ENCODE measurements at regions not wholly inside any gene's neighbourhood (a gene's known extent, or its start where the extent isn't known, plus 50 kb on each side); places are given as distances from the start of the nearest gene placed in this dataset.

- Mint-ChIP-seq H3K27me3 (peaks cover 25% of the 10 kb centered on the region), H3K4me3 (peak overlapping the region in 1 of 4 donors; percentile 25), H3K27ac (no peak overlapping the region), H3K9me3 (peaks cover 0 to 2% (median 0%) of the 10 kb centered on the region in 7 donors), H3K4me1 (peaks cover 0 to 12% (median 10%) of the 10 kb centered on the region in 4 donors), H3K36me3 (peaks cover 4% of the 10 kb centered on the region)
- no peaks in the 10 kb centered on the region for H3K9me3 ChIP-seq (ENCODE audit: control insufficient read depth in 2 of 2, low read length in 2 of 2)
- H3K27me3 ChIP-seq (ENCODE audit: control insufficient read depth, insufficient read depth, low read length) = peaks cover 2% of the 10 kb centered on the region
- ATAC-seq (ENCODE audit: low read depth in 2 of 2) (no peak), DNase-seq (no peak)
- H3K27ac ChIP-seq (ENCODE audit: insufficient read depth, low read length, poor library complexity, severe bottlenecking) = no peak overlapping the region
- H3K4me1 ChIP-seq (ENCODE audit: control insufficient read depth, insufficient read depth, low read length, poor library complexity, severe bottlenecking) = no peaks in the 10 kb centered on the region
- H3K4me3 ChIP-seq (ENCODE audit: low read depth, low read length) = no peak overlapping the region
- H3K36me3 ChIP-seq (ENCODE audit: control insufficient read depth, insufficient read depth, low read length) = no peaks in the 10 kb centered on the region
Measured at GRCh38 chr6:156646496-156646895, 130.7 kb upstream of the ARID1B start.

- peaks cover 25% of the 10 kb centered on the region for H3K27me3 Mint-ChIP-seq
- H3K27ac Mint-ChIP-seq = peak overlapping the region in 1 of 3 donors; percentile 67
- ATAC-seq (ENCODE audit: low read depth in 2 of 2) = no peak
- no peak overlapping the region for H3K4me3 Mint-ChIP-seq
- Histone ChIP-seq H3K36me3 (ENCODE audit: control insufficient read depth, insufficient read depth, low read length) (no peaks in the 10 kb centered on the region), H3K4me3 (ENCODE audit: low read depth, low read length) (no peak overlapping the region), H3K27me3 (ENCODE audit: control insufficient read depth, insufficient read depth, low read length) (peaks cover 2% of the 10 kb centered on the region), H3K4me1 (ENCODE audit: control insufficient read depth, insufficient read depth, low read length, poor library complexity, severe bottlenecking) (no peaks in the 10 kb centered on the region), H3K27ac (ENCODE audit: insufficient read depth, low read length, poor library complexity, severe bottlenecking) (no peak overlapping the region), H3K9me3 (ENCODE audit: control insufficient read depth in 2 of 2, low read length in 2 of 2) (no peaks in the 10 kb centered on the region)
- H3K9me3 Mint-ChIP-seq = peaks cover 0 to 5% (median 0%) of the 10 kb centered on the region in 7 donors
- H3K4me1 Mint-ChIP-seq = peaks cover 0 to 12% (median 9%) of the 10 kb centered on the region in 4 donors
- H3K36me3 Mint-ChIP-seq = peaks cover 4% of the 10 kb centered on the region
- no peak for DNase-seq
Measured at GRCh38 chr6:156645097-156645496, 132.1 kb upstream of the ARID1B start.

GRCh38 chr6:156639009-156639721, 138.0 kb upstream of the ARID1B start:
- peaks cover 0 to 17% (median 12%) of the 10 kb centered on the region in 4 donors for H3K4me1 Mint-ChIP-seq
- Histone ChIP-seq H3K9me3 (ENCODE audit: control insufficient read depth in 2 of 2, low read length in 2 of 2) (no peaks in the 10 kb centered on the region), H3K27ac (ENCODE audit: insufficient read depth, low read length, poor library complexity, severe bottlenecking) (no peak overlapping the region), H3K36me3 (ENCODE audit: control insufficient read depth, insufficient read depth, low read length) (no peaks in the 10 kb centered on the region), H3K4me1 (ENCODE audit: control insufficient read depth, insufficient read depth, low read length, poor library complexity, severe bottlenecking) (peaks cover 3% of the 10 kb centered on the region), H3K27me3 (ENCODE audit: control insufficient read depth, insufficient read depth, low read length) (peaks cover 2% of the 10 kb centered on the region), H3K4me3 (ENCODE audit: low read depth, low read length) (no peak overlapping the region)
- peaks cover 0 to 5% (median 0%) of the 10 kb centered on the region in 7 donors for H3K9me3 Mint-ChIP-seq
- DNase-seq = no peak
- ATAC-seq (ENCODE audit: low read depth in 2 of 2) = no peak
- no peaks in the 10 kb centered on the region for H3K27me3 Mint-ChIP-seq
- no peak overlapping the region for H3K4me3 Mint-ChIP-seq
- H3K36me3 Mint-ChIP-seq = peaks cover 4% of the 10 kb centered on the region
- no peak overlapping the region for H3K27ac Mint-ChIP-seq

GRCh38 chr6:156638581-156638980, 138.6 kb upstream of the ARID1B start:
- no peaks in the 10 kb centered on the region for H3K36me3 ChIP-seq (ENCODE audit: control insufficient read depth, insufficient read depth, low read length)
- ATAC-seq (ENCODE audit: low read depth in 2 of 2) (no peak), DNase-seq (no peak)
- peaks cover 0 to 5% (median 0%) of the 10 kb centered on the region in 7 donors for H3K9me3 Mint-ChIP-seq
- no peak overlapping the region for H3K4me3 Mint-ChIP-seq
- no peaks in the 10 kb centered on the region for H3K9me3 ChIP-seq (ENCODE audit: control insufficient read depth in 2 of 2, low read length in 2 of 2)
- no peak overlapping the region for H3K27ac Mint-ChIP-seq
- no peak overlapping the region for H3K27ac ChIP-seq (ENCODE audit: insufficient read depth, low read length, poor library complexity, severe bottlenecking)
- H3K4me1 ChIP-seq (ENCODE audit: control insufficient read depth, insufficient read depth, low read length, poor library complexity, severe bottlenecking) = peaks cover 9% of the 10 kb centered on the region
- H3K4me1 Mint-ChIP-seq = peaks cover 0 to 23% (median 15%) of the 10 kb centered on the region in 4 donors
- H3K27me3 Mint-ChIP-seq = no peaks in the 10 kb centered on the region
- H3K4me3 ChIP-seq (ENCODE audit: low read depth, low read length) = no peak overlapping the region
- peaks cover 4% of the 10 kb centered on the region for H3K36me3 Mint-ChIP-seq
- H3K27me3 ChIP-seq (ENCODE audit: control insufficient read depth, insufficient read depth, low read length) = peaks cover 2% of the 10 kb centered on the region

GRCh38 chr6:156634951-156635371, 142.2 kb upstream of the ARID1B start:
- Mint-ChIP-seq H3K4me3 (peak overlapping the region in 3 of 4 donors; percentile 52 to 80 (median 67)), H3K4me1 (peaks cover 0 to 28% (median 18%) of the 10 kb centered on the region in 4 donors), H3K36me3 (no peaks in the 10 kb centered on the region), H3K27me3 (no peaks in the 10 kb centered on the region), H3K27ac (peak overlapping the region in 2 of 3 donors; percentile 20 to 79), H3K9me3 (peaks cover 0 to 2% (median 0%) of the 10 kb centered on the region in 7 donors)
- Histone ChIP-seq H3K27ac (ENCODE audit: insufficient read depth, low read length, poor library complexity, severe bottlenecking) (no peak overlapping the region), H3K4me3 (ENCODE audit: low read depth, low read length) (peak overlapping the region; percentile 37), H3K36me3 (ENCODE audit: control insufficient read depth, insufficient read depth, low read length) (no peaks in the 10 kb centered on the region), H3K4me1 (ENCODE audit: control insufficient read depth, insufficient read depth, low read length, poor library complexity, severe bottlenecking) (peaks cover 10% of the 10 kb centered on the region), H3K27me3 (ENCODE audit: control insufficient read depth, insufficient read depth, low read length) (no peaks in the 10 kb centered on the region), H3K9me3 (ENCODE audit: control insufficient read depth in 2 of 2, low read length in 2 of 2) (no peaks in the 10 kb centered on the region)
- DNase-seq (peak in 1 of 3 donors; percentile 3), ATAC-seq (ENCODE audit: low read depth in 2 of 2) (no peak)

- H3K27ac Mint-ChIP-seq = peak overlapping the region in 1 of 3 donors; percentile 20
Measured at GRCh38 chr6:156634048-156634447, 143.1 kb upstream of the ARID1B start.

GRCh38 chr6:156633291-156633690, 143.9 kb upstream of the ARID1B start:
- Mint-ChIP-seq H3K9me3 (no peaks in the 10 kb centered on the region), H3K27ac (peak overlapping the region in 1 of 3 donors; percentile 78)

More at GRCh38 chr6:156634048-156634447, 143.1 kb upstream of the ARID1B start:
- Mint-ChIP-seq H3K36me3 (no peaks in the 10 kb centered on the region), H3K4me1 (peaks cover 0 to 28% (median 18%) of the 10 kb centered on the region in 4 donors), H3K27me3 (no peaks in the 10 kb centered on the region), H3K4me3 (peak overlapping the region in 1 of 4 donors; percentile 80), H3K9me3 (peaks cover 0 to under 1% (median 0%) of the 10 kb centered on the region in 7 donors)
- no peaks in the 10 kb centered on the region for H3K36me3 ChIP-seq (ENCODE audit: control insufficient read depth, insufficient read depth, low read length)
- peak in 1 of 3 donors; percentile 45 for DNase-seq
- H3K4me3 ChIP-seq (ENCODE audit: low read depth, low read length) = peak overlapping the region; percentile 19
- no peak overlapping the region for H3K27ac ChIP-seq (ENCODE audit: insufficient read depth, low read length, poor library complexity, severe bottlenecking)
- H3K9me3 ChIP-seq (ENCODE audit: control insufficient read depth in 2 of 2, low read length in 2 of 2) = no peaks in the 10 kb centered on the region
- no peaks in the 10 kb centered on the region for H3K27me3 ChIP-seq (ENCODE audit: control insufficient read depth, insufficient read depth, low read length)
- no peak for ATAC-seq (ENCODE audit: low read depth in 2 of 2)
- H3K4me1 ChIP-seq (ENCODE audit: control insufficient read depth, insufficient read depth, low read length, poor library complexity, severe bottlenecking) = peaks cover 10% of the 10 kb centered on the region

More at GRCh38 chr6:156633291-156633690, 143.9 kb upstream of the ARID1B start:
- H3K4me1 ChIP-seq (ENCODE audit: control insufficient read depth, insufficient read depth, low read length, poor library complexity, severe bottlenecking) = peaks cover 10% of the 10 kb centered on the region
- no peak overlapping the region for H3K4me3 Mint-ChIP-seq
- H3K27ac ChIP-seq (ENCODE audit: insufficient read depth, low read length, poor library complexity, severe bottlenecking) = no peak overlapping the region
- no peaks in the 10 kb centered on the region for H3K27me3 Mint-ChIP-seq
- peaks cover 0 to 28% (median 18%) of the 10 kb centered on the region in 4 donors for H3K4me1 Mint-ChIP-seq
- no peaks in the 10 kb centered on the region for H3K27me3 ChIP-seq (ENCODE audit: control insufficient read depth, insufficient read depth, low read length)
- no peaks in the 10 kb centered on the region for H3K36me3 Mint-ChIP-seq
- ATAC-seq (ENCODE audit: low read depth in 2 of 2) (no peak), DNase-seq (no peak)
- H3K9me3 ChIP-seq (ENCODE audit: control insufficient read depth in 2 of 2, low read length in 2 of 2) = no peaks in the 10 kb centered on the region
- H3K36me3 ChIP-seq (ENCODE audit: control insufficient read depth, insufficient read depth, low read length) = no peaks in the 10 kb centered on the region
- no peak overlapping the region for H3K4me3 ChIP-seq (ENCODE audit: low read depth, low read length)

Measured in CD4-positive, CD25-positive, alpha-beta regulatory T cell (primary cell).